Mucosa of descending colon (tissue), 3 donors: ENCODE measurements at regions not wholly inside any gene's neighbourhood (a gene's known extent, or its start where the extent isn't known, plus 50 kb on each side); places are given as distances from the start of the nearest gene placed in this dataset.

Source experiments
- ATAC-seq: fragments of 200-7000 bp; cut with Tn5 transposase; one replicate; pipeline ENCODE4 v1.9.1; 2020; ENCODE audit warnings: mild to moderate bottlenecking, moderate library complexity
- DNase-seq, 3 donors: peaks; one replicate each; pipeline ENCODE4 v3.0.0-alpha.2; 2020
- H3K36me3 ChIP-seq: fragments of 200-600 bp; one replicate; pipeline ENCODE4 v1.8.0; 2021; ENCODE audit warnings: low read depth, mild to moderate bottlenecking
- H3K4me1 ChIP-seq: fragments of 200-600 bp; one replicate; pipeline ENCODE4 v1.8.0; 2021; ENCODE audit warnings: low read depth, mild to moderate bottlenecking
- H3K4me3 ChIP-seq: fragments of 200-600 bp; one replicate; pipeline ENCODE4 v1.8.0; 2021; ENCODE audit warnings: mild to moderate bottlenecking
- H3K9me3 ChIP-seq: fragments of 200-600 bp; one replicate; pipeline ENCODE4 v1.8.0; 2021; ENCODE audit warnings: mild to moderate bottlenecking
- CTCF ChIP-seq: fragments of 200-600 bp; IDR thresholded peaks from one replicate; pipeline ENCODE4 v1.8.0; 2022; ENCODE audit warnings: antibody characterized with exemption, mild to moderate bottlenecking
- intact Hi-C, 2 donors: fragments of 100-400 bp; cut with DNase I in 1 of 2; cut with micrococcal nuclease in 1 of 2; formaldehyde crosslinking; loops; one replicate each; pipeline versions ENCODE4 v1.11.0 to v1.11.1; 2022; cut with DNase I, micrococcal nuclease
- donor health status: DM: no; HTN: no; CAD: no; lungs with moderate emphysema.
- donor health status: DM: no; HTN: no; CAD: no.
- donor health status: DM: no; HTN: yes; CAD: no.

GRCh38 chr3:124435467-124435866 is 294.8 kb upstream of the UMPS start:
- TF ChIP-seq CTCF, result no peak
- intact Hi-C loops, result no loop called here
- H3K36me3 ChIP-seq, result no peaks in the 10 kb centered on the region
- DNase-seq (no peak), ATAC-seq (no peak)
- H3K9me3 ChIP-seq, result no peaks in the 10 kb centered on the region
- no peaks in the 10 kb centered on the region for H3K4me1 ChIP-seq
- no peak overlapping the region for H3K4me3 ChIP-seq

GRCh38 chr3:124438813-124439212 is 291.4 kb upstream of the UMPS start:
- Histone ChIP-seq H3K4me1 (no peaks in the 10 kb centered on the region), H3K36me3 (no peaks in the 10 kb centered on the region), H3K4me3 (no peak overlapping the region), H3K9me3 (no peaks in the 10 kb centered on the region)
- intact Hi-C loops, result no loop called here
- ATAC-seq, result no peak
- no peak for DNase-seq
- no peak for TF ChIP-seq CTCF

- no peak for DNase-seq
- no peak overlapping the region for H3K4me3 ChIP-seq
- H3K9me3 ChIP-seq, result no peaks in the 10 kb centered on the region
- no peak for ATAC-seq
- no peak for TF ChIP-seq CTCF
- intact Hi-C loops, result no loop called here
- H3K4me1 ChIP-seq, result no peaks in the 10 kb centered on the region
- H3K36me3 ChIP-seq, result no peaks in the 10 kb centered on the region
These were observed 290.6 kb upstream of the UMPS start for GRCh38 chr3:124439603-124440002.

- intact Hi-C loops, result no loop called here
These were observed 288.5 kb upstream of the UMPS start for GRCh38 chr3:124441766-124442165.

GRCh38 chr3:124442463-124442862 is 287.8 kb upstream of the UMPS start:
- no peaks in the 10 kb centered on the region for H3K36me3 ChIP-seq
- DNase-seq, result no peak
- H3K4me1 ChIP-seq, result no peaks in the 10 kb centered on the region
- intact Hi-C loops, result no loop called here
- TF ChIP-seq CTCF, result no peak
- H3K9me3 ChIP-seq, result no peaks in the 10 kb centered on the region
- no peak overlapping the region for H3K4me3 ChIP-seq
- no peak for ATAC-seq

More at GRCh38 chr3:124441766-124442165, 288.5 kb upstream of the UMPS start:
- H3K4me1 ChIP-seq, result no peaks in the 10 kb centered on the region
- DNase-seq (no peak), ATAC-seq (no peak)
- H3K4me3 ChIP-seq, result no peak overlapping the region
- TF ChIP-seq CTCF, result no peak
- no peaks in the 10 kb centered on the region for H3K36me3 ChIP-seq
- no peaks in the 10 kb centered on the region for H3K9me3 ChIP-seq

GRCh38 chr3:124443446-124443845 is 286.8 kb upstream of the UMPS start:
- no peak for TF ChIP-seq CTCF
- Histone ChIP-seq H3K4me3 (no peak overlapping the region), H3K4me1 (no peaks in the 10 kb centered on the region), H3K9me3 (no peaks in the 10 kb centered on the region), H3K36me3 (no peaks in the 10 kb centered on the region)
- ATAC-seq, result no peak
- intact Hi-C loops, result no loop called here
- DNase-seq, result no peak
